ENCODE measurements at regions not wholly inside any gene's neighbourhood (a gene's known extent, or its start where the extent isn't known, plus 50 kb on each side); places are given as distances from the start of the nearest gene placed in this dataset.
"Not testable (repeated sequence)": the region's sequence is repeated elsewhere in the genome, so short reads cannot be mapped to it uniquely, and the experiment has no call there.

DNA sequence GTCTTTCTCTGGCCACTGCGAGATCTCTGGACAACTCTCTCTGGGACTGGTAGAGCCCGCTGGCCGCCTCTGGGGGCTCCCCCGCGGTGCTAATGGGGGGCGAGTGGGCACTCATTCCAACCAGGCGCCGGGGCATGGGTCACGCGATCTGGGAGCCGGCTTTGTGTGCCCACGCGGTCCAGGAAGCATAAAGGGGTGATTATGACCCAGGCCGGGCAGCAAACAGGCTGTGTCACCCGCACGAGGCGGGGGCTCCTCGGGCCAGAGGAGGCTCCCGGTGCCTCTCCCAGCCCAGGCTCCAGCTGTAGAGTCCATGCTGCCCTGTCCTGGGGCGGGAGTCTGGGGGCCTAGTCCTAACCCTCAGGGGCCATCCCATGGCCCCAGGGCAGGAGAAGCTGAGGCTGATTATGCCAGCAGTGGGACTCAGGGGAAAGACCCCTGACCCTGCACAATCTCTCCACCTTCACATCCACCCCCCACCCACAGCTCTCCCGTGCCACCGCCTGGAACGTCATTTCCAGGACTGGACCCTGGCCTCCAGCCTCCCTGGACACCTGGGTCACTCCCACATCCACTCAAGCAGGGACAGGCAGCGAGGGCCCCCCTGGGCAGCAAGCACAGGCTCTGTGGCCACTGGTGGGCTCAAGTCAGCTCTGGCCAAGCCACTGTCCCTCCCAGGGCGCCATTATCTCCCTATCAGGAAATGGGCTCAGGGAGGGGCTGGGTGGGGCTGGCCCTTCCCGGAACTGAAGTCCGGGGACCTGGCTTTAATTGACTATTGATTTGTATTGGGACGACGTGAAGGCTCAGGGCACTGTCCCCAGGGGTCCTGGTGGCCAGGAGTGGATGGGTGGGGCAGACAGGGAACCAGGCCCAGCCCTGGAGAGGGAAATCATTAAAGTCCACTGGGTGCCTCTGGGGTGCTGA lies 50.0 kb downstream of the PTPRS start:
- in situ Hi-C loops (cut with HindIII; ENCODE audit: low pct_unique_long_range_greater_than_20kb, low sequenced_read_pairs), result no loop called here
- DNase-seq (ENCODE audit: low read depth), result no peak

GRCh38 chr19:5289060-5289990 lies 51.3 kb downstream of the PTPRS start:
- no peak for DNase-seq (ENCODE audit: low read depth)
- in situ Hi-C loops (cut with HindIII; ENCODE audit: low pct_unique_long_range_greater_than_20kb, low sequenced_read_pairs), result no loop called here

- no peak for DNase-seq (ENCODE audit: low read depth)
- in situ Hi-C loops (cut with HindIII; ENCODE audit: low pct_unique_long_range_greater_than_20kb, low sequenced_read_pairs), result no loop called here
Observed at GRCh38 chr19:5288347-5288739, 52.3 kb downstream of the PTPRS start.

DNA sequence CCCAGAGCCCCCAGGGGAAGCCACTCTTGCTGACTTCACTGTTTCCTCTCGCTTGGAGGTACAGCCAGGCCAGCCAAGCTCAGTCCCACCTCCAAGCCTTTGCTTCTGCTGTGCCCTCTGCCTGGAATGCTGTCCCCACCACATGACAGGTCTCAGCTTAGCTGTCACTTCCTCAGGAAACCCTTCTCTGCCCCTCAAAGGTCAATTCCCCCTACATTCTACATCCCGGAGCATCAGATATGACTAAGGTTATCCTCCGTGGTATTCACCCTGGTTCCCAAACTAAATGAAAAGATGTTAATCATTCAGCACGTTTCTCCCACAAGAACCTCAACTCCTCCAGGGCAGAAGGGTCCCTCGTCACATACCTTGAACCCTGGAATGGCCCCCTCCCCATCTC lies 53.5 kb downstream of the PTPRS start:
- in situ Hi-C loops (cut with HindIII; ENCODE audit: low pct_unique_long_range_greater_than_20kb, low sequenced_read_pairs), result no loop called here
- DNase-seq (ENCODE audit: low read depth), result no peak

DNA sequence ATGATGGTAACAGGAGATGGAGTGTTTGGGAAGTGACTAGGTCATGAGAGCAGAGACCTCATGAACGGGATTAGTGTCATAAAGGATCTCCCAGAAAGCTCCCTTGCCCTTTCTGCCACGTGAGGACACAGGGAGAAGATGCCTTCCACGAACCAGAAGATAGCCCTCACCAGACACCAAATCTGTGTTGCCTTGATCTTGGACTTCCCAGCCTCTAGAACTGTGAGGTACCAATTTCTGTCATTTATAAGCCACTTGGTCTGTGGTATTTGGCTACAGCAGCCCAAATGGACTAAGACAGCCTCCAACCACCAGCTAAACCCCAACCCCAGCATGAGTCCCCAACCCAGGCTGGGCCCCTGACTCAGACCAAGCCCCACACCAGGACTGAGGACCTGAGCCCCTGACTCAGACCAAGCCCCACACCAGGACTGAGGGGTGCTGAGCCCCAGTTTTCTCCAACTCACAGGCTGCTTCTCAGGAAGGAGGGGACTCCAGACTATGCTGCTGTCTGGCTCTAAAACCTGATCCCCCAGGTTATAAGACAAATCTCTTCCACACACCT lies 54.1 kb downstream of the PTPRS start:
- DNase-seq (ENCODE audit: low read depth), result no peak
- in situ Hi-C loops (cut with HindIII; ENCODE audit: low pct_unique_long_range_greater_than_20kb, low sequenced_read_pairs), result no loop called here

DNA sequence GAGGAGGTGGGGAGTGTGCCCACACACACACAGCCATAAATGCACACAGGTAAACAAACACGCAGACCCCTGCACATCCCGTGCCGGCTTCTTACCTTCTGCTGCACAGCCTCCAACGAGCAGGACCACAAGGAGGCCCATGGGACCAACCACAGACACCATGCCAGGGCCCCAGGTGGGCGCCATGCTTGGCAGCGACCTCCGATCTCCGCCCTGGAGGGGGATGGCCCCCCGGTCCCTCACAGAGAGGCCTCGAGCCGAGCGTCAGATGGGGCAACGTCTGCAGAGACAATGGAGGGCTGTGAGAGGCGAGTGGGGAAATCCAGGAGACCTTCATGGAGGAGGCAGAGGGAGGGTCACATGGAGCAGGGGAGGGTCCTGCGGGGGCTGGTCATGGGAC lies 54.7 kb downstream of the PTPRS start:
- no peak for DNase-seq (ENCODE audit: low read depth)
- in situ Hi-C loops (cut with HindIII; ENCODE audit: low pct_unique_long_range_greater_than_20kb, low sequenced_read_pairs), result no loop called here

- DNase-seq (ENCODE audit: low read depth), result no peak
- in situ Hi-C loops (cut with HindIII; ENCODE audit: low pct_unique_long_range_greater_than_20kb, low sequenced_read_pairs), result no loop called here
Observed at GRCh38 chr19:5285311-5285710, 55.3 kb downstream of the PTPRS start.

- DNase-seq (ENCODE audit: low read depth), result no peak
- in situ Hi-C loops (cut with HindIII; ENCODE audit: low pct_unique_long_range_greater_than_20kb, low sequenced_read_pairs), result no loop called here
Observed at GRCh38 chr19:5282901-5283300, 57.7 kb downstream of the PTPRS start.

DNA sequence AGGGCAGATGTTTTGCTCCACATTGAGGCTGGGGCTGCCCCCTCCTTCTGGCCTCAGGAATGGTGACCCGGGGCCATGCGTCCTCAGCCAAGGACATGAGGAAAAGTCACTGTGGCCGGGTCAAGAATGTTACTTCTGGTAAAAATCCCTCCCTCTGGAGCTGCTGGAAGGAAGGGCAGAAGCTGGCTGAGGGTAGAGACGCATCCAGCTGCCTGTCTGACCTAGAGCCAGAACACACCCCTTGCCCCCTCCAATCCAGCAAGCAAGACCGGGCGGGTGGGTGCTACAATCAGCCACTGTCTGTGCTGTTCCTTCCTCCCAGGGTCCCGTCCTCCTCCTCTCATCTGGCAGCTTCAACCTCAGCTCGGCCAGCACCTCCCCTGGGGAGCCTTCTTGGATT lies 59.0 kb downstream of the PTPRS start:
- in situ Hi-C loops (cut with HindIII; ENCODE audit: low pct_unique_long_range_greater_than_20kb, low sequenced_read_pairs), result no loop called here
- DNase-seq (ENCODE audit: low read depth), result no peak

DNA sequence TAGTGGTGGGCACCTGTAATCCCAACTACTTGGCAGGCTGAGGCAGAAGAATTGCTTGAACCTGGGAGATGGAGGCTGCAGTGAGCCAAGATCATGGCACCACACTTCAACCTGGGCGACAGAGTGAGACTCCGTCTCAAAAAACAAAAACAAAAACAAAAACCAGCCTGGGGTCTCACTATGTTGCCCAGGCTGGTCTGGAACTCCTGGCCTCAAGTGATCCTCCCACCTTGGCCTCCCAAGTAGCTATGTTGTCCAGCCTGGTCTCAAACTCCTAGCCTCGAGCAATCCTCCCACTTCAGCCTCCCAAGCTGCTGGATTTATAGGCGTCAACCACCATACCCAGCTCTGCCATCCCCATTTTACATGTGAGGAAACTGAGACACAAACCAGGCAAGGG lies 64.9 kb downstream of the PTPRS start:
- in situ Hi-C loops (cut with HindIII; ENCODE audit: low pct_unique_long_range_greater_than_20kb, low sequenced_read_pairs); DNase-seq (ENCODE audit: low read depth): not testable (repeated sequence)

GRCh38 chr19:5273782-5274181 lies 66.8 kb downstream of the PTPRS start:
- in situ Hi-C loops (cut with HindIII; ENCODE audit: low pct_unique_long_range_greater_than_20kb, low sequenced_read_pairs), result no loop called here
- no peak for DNase-seq (ENCODE audit: low read depth)

DNA sequence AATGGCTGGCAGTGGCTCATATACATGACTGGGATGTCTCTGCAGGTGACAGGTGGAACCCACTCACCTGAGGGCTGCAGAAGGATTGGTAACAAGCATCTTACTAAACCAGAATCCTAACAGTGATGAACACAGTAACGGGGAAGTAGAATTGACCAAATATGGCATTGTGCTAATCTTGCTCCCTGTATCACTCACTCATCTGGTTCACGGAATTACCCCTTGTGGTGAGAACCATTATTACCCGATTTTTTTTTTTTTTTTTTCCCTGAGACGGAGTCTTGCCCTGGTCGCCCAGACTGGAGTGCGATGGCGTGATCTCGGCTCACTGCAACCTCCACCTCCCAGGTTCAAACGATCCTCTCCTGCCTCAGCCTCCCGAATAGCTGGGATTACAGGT lies 69.5 kb downstream of the PTPRS start:
- in situ Hi-C loops (cut with HindIII; ENCODE audit: low pct_unique_long_range_greater_than_20kb, low sequenced_read_pairs), result no loop called here
- DNase-seq (ENCODE audit: low read depth), result no peak

DNA sequence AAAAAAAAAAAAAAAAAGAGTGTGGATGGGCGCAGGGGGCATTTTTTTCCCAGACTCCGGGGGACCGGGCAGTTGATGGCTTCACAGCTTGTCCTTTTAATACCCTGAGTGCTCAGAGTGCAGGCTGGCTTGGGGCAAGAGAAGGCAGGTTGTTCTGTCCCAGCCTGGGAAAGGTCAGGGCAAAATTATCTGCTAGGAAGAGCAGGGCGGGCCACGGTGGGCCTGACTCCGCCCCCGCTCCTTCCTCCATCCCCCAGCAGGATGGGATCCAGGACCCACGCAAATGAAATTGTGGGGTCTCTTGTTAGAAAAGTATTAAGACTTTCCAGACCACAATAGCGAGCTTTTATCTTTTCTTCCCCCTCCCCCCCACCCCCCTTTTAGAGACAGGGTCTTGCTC lies 70.7 kb downstream of the PTPRS start:
- no peak for DNase-seq (ENCODE audit: low read depth)
- in situ Hi-C loops (cut with HindIII; ENCODE audit: low pct_unique_long_range_greater_than_20kb, low sequenced_read_pairs), result no loop called here

GRCh38 chr19:5269279-5269678 lies 71.3 kb downstream of the PTPRS start:
- DNase-seq (ENCODE audit: low read depth), result no peak
- in situ Hi-C loops (cut with HindIII; ENCODE audit: low pct_unique_long_range_greater_than_20kb, low sequenced_read_pairs), result no loop called here

GRCh38 chr19:5268801-5269200 lies 71.8 kb downstream of the PTPRS start:
- in situ Hi-C loops (cut with HindIII; ENCODE audit: low pct_unique_long_range_greater_than_20kb, low sequenced_read_pairs), result no loop called here
- no peak for DNase-seq (ENCODE audit: low read depth)

- in situ Hi-C loops (cut with HindIII; ENCODE audit: low pct_unique_long_range_greater_than_20kb, low sequenced_read_pairs), result no loop called here
Observed at GRCh38 chr19:5265260-5265659, 75.4 kb downstream of the PTPRS start.

DNA sequence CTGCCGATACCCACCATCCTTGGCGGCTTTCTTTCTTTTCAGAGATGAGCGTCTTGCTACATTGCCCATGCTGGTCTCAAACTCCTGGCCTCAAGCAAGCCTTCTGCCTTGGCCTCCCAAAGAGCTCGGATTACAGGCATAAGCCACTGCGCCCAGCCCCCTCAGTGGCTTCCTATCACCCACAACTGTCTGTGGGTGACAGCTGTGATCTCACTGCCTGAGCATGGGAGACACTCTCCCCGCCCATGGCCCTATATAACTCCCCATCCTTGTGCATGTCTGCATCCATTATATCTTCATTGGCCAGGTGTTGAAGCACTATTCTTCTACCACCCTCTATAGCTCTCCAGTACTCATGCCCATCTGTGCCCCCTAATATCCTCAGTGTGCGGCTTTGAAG lies 76.2 kb downstream of the PTPRS start:
- DNase-seq (ENCODE audit: low read depth), result no peak
- in situ Hi-C loops (cut with HindIII; ENCODE audit: low pct_unique_long_range_greater_than_20kb, low sequenced_read_pairs), result no loop called here

More at GRCh38 chr19:5265260-5265659, 75.4 kb downstream of the PTPRS start:
- no peak for DNase-seq (ENCODE audit: low read depth)

DNA sequence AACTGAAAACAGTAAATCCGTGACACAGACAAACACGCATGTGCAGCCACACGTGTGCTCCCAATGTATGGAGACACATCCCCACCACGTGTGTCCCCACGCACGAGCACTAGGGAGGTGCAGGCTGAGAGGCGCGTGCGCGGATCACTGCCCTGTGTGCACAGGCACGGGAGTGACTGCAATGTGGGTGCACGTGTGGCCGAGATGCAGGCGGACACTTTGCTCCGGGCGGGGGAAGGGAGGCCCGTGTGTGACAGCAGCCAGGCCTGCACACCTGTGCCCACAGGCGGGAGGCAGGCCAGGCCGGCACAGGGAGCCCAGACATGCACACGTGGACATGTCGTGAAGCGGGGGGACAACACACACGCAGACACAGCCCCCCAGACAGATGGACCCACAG lies 77.0 kb downstream of the PTPRS start:
- DNase-seq (ENCODE audit: low read depth), result no peak
- in situ Hi-C loops (cut with HindIII; ENCODE audit: low pct_unique_long_range_greater_than_20kb, low sequenced_read_pairs), result no loop called here

DNA sequence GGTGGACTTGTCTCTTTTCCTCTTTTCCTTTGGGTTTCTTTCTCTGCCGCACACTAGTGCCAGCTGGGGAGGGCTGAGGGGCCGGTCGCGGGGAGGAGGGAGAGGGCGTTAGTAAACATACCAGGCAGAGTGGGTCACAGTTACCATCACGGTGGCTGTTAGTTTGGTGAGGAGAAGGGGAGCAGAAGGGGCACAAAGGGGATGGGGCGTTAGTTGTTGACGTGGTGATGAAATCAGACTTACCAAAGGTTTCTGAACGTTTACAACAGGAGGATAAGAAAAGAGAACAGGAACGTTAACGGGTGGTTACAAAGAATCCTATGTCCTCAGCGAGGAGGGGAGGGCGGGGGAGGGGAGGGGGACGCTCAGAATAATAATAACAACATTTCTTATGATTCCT lies 77.9 kb downstream of the PTPRS start:
- in situ Hi-C loops (cut with HindIII; ENCODE audit: low pct_unique_long_range_greater_than_20kb, low sequenced_read_pairs), result no loop called here
- DNase-seq (ENCODE audit: low read depth), result no peak
